ENCODE measurements at regions not wholly inside any gene's neighbourhood (a gene's known extent, or its start where the extent isn't known, plus 50 kb on each side); places are given as distances from the start of the nearest gene placed in this dataset.
"Not testable (repeated sequence)": the region's sequence is repeated elsewhere in the genome, so short reads cannot be mapped to it uniquely, and the experiment has no call there.

DNA sequence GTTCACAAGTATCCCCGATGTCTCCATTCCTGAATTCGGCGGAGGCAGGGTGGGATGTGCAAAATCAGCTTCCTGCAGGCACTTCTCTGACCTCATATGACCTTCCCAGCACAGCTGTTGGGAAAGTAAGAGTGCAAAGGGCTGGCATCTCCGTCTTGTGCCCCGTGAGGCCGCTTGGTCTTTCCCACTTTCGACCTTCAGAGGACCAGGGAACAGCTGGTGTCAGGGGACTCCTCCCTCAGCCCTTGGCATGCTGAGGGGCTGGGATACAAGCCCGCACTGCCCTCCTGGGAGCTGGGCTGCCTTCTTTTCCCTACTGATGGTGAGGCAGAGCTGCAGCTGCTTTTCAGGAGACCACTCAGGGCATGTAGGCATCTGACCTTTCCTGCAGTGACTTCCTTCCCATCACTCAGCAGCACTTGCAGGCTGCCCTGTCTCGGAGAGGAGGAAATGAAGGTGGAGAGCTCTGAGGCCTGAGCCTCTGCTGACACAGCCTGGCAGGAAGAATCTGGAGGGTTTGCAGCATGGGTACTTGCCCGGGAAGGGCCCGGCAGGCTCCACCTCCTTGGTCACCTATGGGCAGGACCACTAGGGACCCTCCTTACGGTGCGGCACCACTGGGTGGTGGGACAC, 277.2 kb upstream of the HS6ST1 start:
- ATAC-seq = no peak

DNA sequence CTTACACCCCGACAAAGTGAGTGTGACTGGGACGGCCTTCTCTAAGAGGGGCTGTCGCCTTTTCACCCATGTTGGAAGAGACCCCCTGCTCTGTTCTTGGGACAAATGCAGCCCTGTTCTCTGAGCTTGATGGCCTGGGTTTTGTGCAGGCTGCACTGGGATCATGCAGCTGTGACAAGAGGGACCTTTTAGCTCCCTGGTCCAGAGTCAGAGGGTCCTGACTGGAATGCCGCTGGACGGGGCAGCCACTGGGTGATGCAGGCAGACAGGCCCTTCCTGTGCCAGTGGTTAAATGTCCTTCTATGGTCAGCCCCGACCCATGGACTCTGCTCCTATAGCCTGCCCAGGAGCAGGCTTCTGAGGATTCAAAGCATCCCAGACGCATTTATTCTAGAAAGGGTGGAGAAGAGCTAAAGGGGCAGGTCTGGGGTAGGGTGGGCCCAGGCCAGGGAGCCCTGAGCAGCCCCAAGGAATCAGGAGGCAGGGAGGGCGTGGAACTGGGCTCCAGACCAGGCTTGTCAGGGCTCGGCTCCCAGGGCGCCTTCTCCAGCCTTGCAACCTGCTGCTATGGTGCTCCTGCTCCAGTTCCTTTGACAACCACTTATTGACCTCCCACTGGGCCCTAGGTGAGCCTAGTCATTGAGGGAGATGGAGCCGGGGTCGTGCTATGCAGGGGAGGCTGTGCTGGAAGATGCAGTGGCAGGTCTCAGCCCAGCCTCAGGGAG, 277.9 kb upstream of the HS6ST1 start:
- Histone ChIP-seq H3K4me1 (peaks cover 0 to 6% (median 0%) of the 10 kb centered on the region in 3 donors), H3K27ac (no peak overlapping the region), H3K4me3 (no peak overlapping the region), H3K9me3 (no peaks in the 10 kb centered on the region), H3K36me3 (no peaks in the 10 kb centered on the region), H3K27me3 (no peaks in the 10 kb centered on the region)
- no peak for ATAC-seq
- 100% methylated on average over 1 of the region's 12 CpGs; no CpG with 5 or more reads in 1 of the 2 donors for WGBS, 2 donors (ENCODE audit: low coverage in 1 of 2)
- no peak for TF ChIP-seq POLR2A (IDR thresholded peaks at IDR 0.05)

More for the DNA sequence above, 277.2 kb upstream of the HS6ST1 start:
- TF ChIP-seq EP300 (IDR thresholded peaks at IDR 0.05) (no peak), POLR2AphosphoS5 (IDR thresholded peaks at IDR 0.05) (no peak), POLR2A (IDR thresholded peaks at IDR 0.05) (no peak)
- TF ChIP-seq, protein P1, sequence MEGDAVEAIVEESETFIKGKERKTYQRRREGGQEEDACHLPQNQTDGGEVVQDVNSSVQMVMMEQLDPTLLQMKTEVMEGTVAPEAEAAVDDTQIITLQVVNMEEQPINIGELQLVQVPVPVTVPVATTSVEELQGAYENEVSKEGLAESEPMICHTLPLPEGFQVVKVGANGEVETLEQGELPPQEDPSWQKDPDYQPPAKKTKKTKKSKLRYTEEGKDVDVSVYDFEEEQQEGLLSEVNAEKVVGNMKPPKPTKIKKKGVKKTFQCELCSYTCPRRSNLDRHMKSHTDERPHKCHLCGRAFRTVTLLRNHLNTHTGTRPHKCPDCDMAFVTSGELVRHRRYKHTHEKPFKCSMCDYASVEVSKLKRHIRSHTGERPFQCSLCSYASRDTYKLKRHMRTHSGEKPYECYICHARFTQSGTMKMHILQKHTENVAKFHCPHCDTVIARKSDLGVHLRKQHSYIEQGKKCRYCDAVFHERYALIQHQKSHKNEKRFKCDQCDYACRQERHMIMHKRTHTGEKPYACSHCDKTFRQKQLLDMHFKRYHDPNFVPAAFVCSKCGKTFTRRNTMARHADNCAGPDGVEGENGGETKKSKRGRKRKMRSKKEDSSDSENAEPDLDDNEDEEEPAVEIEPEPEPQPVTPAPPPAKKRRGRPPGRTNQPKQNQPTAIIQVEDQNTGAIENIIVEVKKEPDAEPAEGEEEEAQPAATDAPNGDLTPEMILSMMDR (IDR thresholded peaks at IDR 0.05) = no peak
- no peaks in the 10 kb centered on the region for H3K27me3 ChIP-seq
- H3K27ac ChIP-seq = no peak overlapping the region
- 72 to 100% methylated on average over 2 to 3 of the region's 13 CpGs for WGBS, 2 donors (ENCODE audit: low coverage in 1 of 2)
- H3K4me3 ChIP-seq = no peak overlapping the region
- H3K9me3 ChIP-seq = no peaks in the 10 kb centered on the region
- peaks cover 0 to 8% (median 0%) of the 10 kb centered on the region in 3 donors for H3K4me1 ChIP-seq
- H3K36me3 ChIP-seq = no peaks in the 10 kb centered on the region

DNA sequence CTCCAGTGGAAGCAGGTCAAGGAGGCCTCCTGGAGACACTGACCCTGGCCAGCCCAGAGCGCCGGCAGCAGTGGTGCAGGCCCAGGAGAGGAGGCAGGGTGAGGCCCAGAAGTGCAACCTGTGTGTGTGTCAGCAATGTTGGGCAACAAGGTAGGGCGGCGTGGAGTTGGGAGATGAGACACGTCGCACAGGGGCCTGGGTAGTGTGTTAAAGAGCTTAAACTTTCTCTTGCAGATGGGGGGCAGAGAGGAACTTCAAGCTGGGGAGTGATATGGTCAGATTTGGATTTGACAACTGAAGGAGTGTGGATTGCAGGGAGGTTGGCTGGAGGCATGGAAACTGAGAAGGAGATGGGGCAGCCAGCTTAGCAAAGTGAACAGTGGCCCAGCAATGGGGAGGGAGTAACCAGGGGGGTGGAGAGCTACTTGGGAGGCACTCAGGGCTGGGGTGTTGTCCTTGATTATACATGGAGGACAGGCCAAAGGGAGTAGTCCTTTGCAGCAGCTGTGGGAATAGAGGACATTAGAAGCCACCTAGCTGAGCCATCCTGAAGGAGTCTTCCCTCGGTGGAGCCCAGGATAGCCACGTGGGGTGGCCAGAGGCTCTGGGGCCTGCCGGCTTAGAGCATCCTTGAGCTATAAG, 278.6 kb upstream of the HS6ST1 start:
- no peaks in the 10 kb centered on the region for H3K4me1 ChIP-seq
- no peak overlapping the region for H3K27ac ChIP-seq
- H3K4me3 ChIP-seq = no peak overlapping the region
- 80 to 93% methylated on average over 7 of the region's 9 CpGs for WGBS, 2 donors (ENCODE audit: low coverage in 1 of 2)
- no peaks in the 10 kb centered on the region for H3K36me3 ChIP-seq
- TF ChIP-seq EP300 (IDR thresholded peaks at IDR 0.05) (no peak), POLR2AphosphoS5 (IDR thresholded peaks at IDR 0.05) (no peak), POLR2A (IDR thresholded peaks at IDR 0.05) (no peak)
- TF ChIP-seq, protein P1 (IDR thresholded peaks at IDR 0.05) = no peak
- no peak for ATAC-seq
- H3K27me3 ChIP-seq = no peaks in the 10 kb centered on the region
- H3K9me3 ChIP-seq = no peaks in the 10 kb centered on the region

DNA sequence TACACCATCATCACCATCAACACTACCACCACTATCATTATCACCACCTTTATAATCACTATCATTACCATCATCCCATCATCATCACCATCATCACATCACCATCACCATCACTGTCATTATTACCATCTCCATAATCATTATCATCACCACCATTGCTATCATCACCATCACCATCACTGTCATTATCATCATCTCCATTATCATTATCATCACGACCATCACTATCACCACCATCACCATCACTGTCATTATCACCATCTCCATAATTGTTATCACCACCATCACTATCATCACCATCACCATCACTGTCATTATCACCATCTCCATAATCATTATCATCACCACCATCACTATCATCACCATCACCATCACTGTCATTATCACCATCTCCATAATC, 279.6 kb upstream of the HS6ST1 start:
- ATAC-seq, H3K27ac ChIP-seq, H3K9me3 ChIP-seq, H3K27me3 ChIP-seq, H3K36me3 ChIP-seq, H3K4me3 ChIP-seq, H3K4me1 ChIP-seq: not testable (repeated sequence)
- 96 to 100% methylated on average over 1 of the region's 1 CpG for WGBS, 2 donors (ENCODE audit: low coverage in 1 of 2)

DNA sequence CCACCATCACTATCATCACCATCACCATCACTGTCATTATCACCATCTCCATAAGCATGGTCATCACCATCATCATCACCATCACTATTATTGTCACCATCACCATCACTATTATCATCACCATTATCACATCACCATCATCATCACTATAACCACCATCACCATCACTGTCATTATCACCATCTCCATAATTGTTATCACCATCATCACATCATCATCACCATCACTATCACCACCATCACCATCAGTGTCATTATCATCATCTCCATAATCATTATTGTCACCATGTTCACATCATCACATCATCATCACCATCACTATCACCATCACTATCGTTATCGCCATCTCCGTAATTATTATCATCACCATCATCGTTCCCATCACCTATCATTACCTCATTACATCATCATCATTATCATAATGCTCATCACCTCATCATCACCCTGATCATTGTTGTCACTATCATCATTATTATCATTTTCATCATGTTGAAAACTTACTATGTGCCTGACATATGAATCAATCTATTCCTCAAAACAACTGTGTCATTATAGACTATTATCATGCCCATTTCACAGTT, 280.3 kb upstream of the HS6ST1 start:
- Histone ChIP-seq H3K4me1 (no peaks in the 10 kb centered on the region), H3K27me3 (no peaks in the 10 kb centered on the region), H3K4me3 (no peak overlapping the region), H3K36me3 (no peaks in the 10 kb centered on the region), H3K27ac (no peak overlapping the region), H3K9me3 (no peaks in the 10 kb centered on the region)
- TF ChIP-seq POLR2AphosphoS5 (IDR thresholded peaks at IDR 0.05) = no peak
- TF ChIP-seq EP300 (IDR thresholded peaks at IDR 0.05) = no peak
- TF ChIP-seq, protein P1 (IDR thresholded peaks at IDR 0.05) = no peak
- TF ChIP-seq POLR2A (IDR thresholded peaks at IDR 0.05) = no peak
- 93 to 100% methylated on average over 4 of the region's 4 CpGs for WGBS, 2 donors (ENCODE audit: low coverage in 1 of 2)
- no peak for ATAC-seq

All from gastroesophageal sphincter (tissue), 4 donors.